ENCODE measurements at regions not wholly inside any gene's neighbourhood (a gene's known extent, or its start where the extent isn't known, plus 50 kb on each side); places are given as distances from the start of the nearest gene placed in this dataset.

DNA sequence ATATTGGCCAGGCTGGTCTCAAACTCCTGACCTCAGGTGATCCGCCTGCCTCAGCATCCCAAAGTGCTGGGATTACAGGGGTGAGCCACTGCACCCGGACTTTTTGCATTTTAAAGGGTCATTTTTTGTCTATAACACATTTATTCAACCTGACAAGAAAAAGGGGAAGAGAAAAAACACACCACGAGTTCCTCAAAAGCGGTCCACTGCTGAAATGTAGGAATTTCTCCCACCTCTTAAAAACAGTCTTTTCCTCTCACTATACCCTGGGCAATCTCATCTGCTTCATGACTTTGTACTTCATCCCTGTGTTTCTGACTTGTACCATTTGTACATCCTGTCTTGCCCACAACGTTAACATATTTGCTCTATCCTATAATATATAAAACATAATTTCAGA, 413.3 kb upstream of the PTBP2 start:
- DNase-seq (ENCODE audit: insufficient read length, low spot score) (no peak), FAIRE-seq (no peak)
- TF ChIP-seq, protein P1, sequence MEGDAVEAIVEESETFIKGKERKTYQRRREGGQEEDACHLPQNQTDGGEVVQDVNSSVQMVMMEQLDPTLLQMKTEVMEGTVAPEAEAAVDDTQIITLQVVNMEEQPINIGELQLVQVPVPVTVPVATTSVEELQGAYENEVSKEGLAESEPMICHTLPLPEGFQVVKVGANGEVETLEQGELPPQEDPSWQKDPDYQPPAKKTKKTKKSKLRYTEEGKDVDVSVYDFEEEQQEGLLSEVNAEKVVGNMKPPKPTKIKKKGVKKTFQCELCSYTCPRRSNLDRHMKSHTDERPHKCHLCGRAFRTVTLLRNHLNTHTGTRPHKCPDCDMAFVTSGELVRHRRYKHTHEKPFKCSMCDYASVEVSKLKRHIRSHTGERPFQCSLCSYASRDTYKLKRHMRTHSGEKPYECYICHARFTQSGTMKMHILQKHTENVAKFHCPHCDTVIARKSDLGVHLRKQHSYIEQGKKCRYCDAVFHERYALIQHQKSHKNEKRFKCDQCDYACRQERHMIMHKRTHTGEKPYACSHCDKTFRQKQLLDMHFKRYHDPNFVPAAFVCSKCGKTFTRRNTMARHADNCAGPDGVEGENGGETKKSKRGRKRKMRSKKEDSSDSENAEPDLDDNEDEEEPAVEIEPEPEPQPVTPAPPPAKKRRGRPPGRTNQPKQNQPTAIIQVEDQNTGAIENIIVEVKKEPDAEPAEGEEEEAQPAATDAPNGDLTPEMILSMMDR (IDR thresholded peaks at IDR 0.05; ENCODE audit: insufficient read depth, missing control alignments) = no peak

DNA sequence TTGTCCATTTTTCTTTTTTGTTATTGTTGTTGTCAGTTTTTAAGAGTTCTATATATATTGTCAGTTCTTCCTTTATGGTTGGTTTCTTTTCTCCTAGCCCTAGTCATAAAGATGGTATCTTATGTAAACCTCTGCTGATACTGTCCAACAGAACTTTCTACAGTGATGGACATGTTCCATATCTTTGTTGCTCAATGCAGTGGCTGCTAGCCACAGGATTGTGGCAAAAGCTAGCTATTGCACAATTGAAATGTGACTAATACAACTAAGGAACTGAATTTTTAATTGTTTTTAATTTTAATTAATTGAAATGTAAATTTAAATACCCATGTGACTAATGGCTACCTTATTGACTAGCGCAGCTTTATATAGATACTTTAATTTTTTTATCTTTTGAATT, 411.8 kb upstream of the PTBP2 start:
- TF ChIP-seq, protein P1 (IDR thresholded peaks at IDR 0.05; ENCODE audit: insufficient read depth, missing control alignments) = no peak
- DNase-seq (ENCODE audit: insufficient read length, low spot score) = no peak
- no peak for FAIRE-seq

DNA sequence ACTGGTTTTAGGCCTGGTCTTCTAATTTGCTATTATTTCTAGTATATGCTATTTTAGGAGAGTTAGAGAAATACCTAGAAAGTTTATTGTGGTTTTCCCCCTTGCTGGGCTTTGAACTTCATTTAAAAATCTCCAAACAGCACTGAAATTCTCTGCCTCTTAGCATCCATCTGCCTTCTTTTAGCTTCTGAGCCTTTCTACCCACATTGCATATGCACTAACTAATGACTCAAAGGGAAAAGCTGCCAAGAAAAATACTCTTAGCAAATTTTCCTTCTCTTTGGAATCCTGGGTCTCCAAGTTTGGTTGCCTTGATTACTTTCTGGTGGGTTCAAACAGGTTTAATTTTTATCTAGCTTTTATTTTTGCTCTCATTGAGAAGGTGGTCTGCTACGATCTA, 408.4 kb upstream of the PTBP2 start:
- TF ChIP-seq, protein P1 (IDR thresholded peaks at IDR 0.05; ENCODE audit: insufficient read depth, missing control alignments) = no peak
- no peak for DNase-seq (ENCODE audit: insufficient read length, low spot score)
- no peak for FAIRE-seq

DNA sequence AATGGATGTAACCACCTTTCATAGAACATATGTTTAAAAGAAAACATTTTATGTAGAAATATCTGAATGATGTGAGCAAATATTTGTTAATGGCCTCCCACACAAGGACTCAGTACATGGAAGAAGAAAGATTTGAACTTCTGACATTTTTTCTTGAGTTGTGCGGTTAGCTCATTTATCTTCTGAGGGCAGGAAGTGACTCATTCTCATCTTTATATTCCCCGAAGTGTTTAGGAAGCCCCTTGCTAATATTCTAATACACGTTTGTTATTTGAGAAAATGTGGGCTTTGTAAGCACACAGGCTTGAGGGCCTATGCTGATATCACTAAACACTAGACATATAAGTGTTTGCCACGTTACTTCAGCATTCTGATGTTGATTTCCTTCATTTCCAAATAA, 392.5 kb upstream of the PTBP2 start:
- no peak for DNase-seq (ENCODE audit: insufficient read length, low spot score)
- no peak for FAIRE-seq

DNA sequence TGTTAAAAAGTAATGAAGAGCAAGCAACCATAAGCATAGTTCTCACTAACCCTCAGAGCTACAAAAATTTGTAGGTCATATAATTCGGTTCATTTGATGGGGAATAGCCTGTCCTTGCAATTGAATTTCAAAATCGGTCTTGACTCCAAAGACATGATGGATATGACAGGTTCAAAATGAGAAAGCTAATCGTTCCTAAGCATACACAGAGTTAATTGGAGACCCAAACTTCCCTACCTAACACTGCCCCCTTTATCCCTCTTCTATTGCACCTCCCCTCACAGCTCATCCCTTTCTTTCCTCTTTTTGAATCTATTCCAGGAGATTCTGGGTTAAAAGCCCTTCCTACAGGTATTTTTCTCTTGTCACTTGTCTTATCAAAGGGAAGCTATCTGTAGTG, 390.0 kb upstream of the PTBP2 start:
- DNase-seq (ENCODE audit: insufficient read length, low spot score) (no peak), FAIRE-seq (no peak)
- TF ChIP-seq, protein P1 (IDR thresholded peaks at IDR 0.05; ENCODE audit: insufficient read depth, missing control alignments) = no peak

More for the DNA sequence above, 392.5 kb upstream of the PTBP2 start:
- TF ChIP-seq, protein P1 (IDR thresholded peaks at IDR 0.05; ENCODE audit: insufficient read depth, missing control alignments) = no peak

DNA sequence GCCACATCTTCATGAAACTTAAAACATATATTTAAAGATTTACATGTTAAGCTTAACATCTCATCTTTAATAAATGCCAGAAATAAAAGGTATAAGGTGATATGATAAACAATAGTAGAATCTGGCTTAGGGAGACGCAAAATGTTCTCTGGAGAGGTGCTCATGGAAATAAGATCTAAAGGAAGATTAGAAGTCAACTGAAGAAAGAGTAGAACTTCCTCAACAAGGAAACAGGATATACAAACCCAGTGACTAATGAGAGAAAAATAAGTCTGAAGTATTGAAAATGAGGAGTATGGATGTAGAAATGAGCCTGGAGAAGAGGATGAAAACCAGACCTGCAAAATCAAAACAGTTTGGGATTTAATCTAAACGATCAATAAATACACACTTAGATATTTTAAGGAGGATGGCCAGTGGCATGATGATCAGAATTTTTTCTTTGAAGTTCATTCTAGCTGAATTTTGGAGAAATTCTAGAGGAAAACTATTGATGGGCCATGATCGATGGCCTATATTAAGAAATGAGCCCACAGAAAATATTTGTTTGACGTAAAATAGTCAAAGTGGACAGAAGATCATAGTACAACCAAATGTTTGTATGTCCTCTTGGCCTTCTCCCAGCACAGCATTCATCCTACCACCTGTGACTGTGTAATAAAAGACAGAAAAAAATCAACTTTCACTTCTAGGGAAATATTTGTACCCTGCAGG, 387.9 kb upstream of the PTBP2 start:
- no peak for FAIRE-seq
- TF ChIP-seq, protein P1 (IDR thresholded peaks at IDR 0.05; ENCODE audit: insufficient read depth, missing control alignments) = no peak
- DNase-seq (ENCODE audit: insufficient read length, low spot score) = no peak

DNA sequence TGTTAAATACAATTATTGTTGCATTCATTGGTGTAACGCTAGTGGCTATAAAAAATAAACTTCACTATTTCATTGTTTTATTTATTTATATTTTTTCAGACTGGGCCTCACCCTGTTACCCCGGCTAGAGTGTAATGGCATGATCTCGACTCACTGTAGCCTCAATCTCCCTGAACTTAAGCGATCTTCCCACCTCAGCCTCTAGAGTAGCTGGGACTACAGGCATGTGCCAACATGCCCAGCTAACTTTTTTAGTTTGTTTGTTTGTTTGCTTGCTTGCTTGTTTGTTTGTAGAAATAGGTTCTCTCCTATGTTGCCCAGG, 387.4 kb upstream of the PTBP2 start:
- no peak for DNase-seq (ENCODE audit: insufficient read length, low spot score)
- FAIRE-seq = no peak
- TF ChIP-seq, protein P1 (IDR thresholded peaks at IDR 0.05; ENCODE audit: insufficient read depth, missing control alignments) = no peak

All from D721Med (cell line).